Loucy (cell line): ENCODE measurements at regions not wholly inside any gene's neighbourhood (a gene's known extent, or its start where the extent isn't known, plus 50 kb on each side); places are given as distances from the start of the nearest gene placed in this dataset.

Experiments used
- H2AFZ ChIP-seq: fragments of 200-600 bp; sonication (generic); 2 replicates; pipeline ENCODE4 v1.6.0; 2016; ENCODE audit warnings: antibody characterized with exemption, mild to moderate bottlenecking, low read length, moderate library complexity
- H3F3A ChIP-seq: fragments of 200-600 bp; 2 replicates; pipeline ENCODE4 v1.6.0; 2016; ENCODE audit warnings: antibody characterized with exemption, low read depth, mild to moderate bottlenecking
- H3K27me3 ChIP-seq: fragments of 200-600 bp; sonication (generic); 2 replicates; pipeline ENCODE4 v1.6.1; 2014; ENCODE audit warnings: low read length, mild to moderate bottlenecking; ENCODE audit not compliant: insufficient read depth, poor library complexity, severe bottlenecking
- H3K36me3 ChIP-seq: fragments of 200-600 bp; sonication (generic); 2 replicates; pipeline ENCODE4 v1.6.1; 2016; ENCODE audit warnings: low read length; ENCODE audit not compliant: insufficient read depth
- H3K4me1 ChIP-seq: fragments of 200-600 bp; sonication (generic); 2 replicates; pipeline ENCODE4 v1.5.1; 2014; ENCODE audit warnings: low read length, mild to moderate bottlenecking; ENCODE audit not compliant: insufficient read depth, poor library complexity, severe bottlenecking
- H3K4me2 ChIP-seq: fragments of 200-600 bp; sonication (generic); 2 replicates; pipeline ENCODE4 v1.6.0; 2014; ENCODE audit warnings: antibody characterized with exemption, low read length, low read depth, mild to moderate bottlenecking; ENCODE audit not compliant: poor library complexity, severe bottlenecking
- H3K4me3 ChIP-seq: fragments of 200-600 bp; sonication (generic); 2 replicates; pipeline ENCODE4 v1.5.1; 2014; ENCODE audit warnings: low read length, mild to moderate bottlenecking, mixed read lengths; ENCODE audit not compliant: poor library complexity, severe bottlenecking
- H3K79me2 ChIP-seq: fragments of 200-600 bp; sonication (generic); 2 replicates; pipeline ENCODE4 v1.6.1; 2014; ENCODE audit warnings: low read length; ENCODE audit not compliant: insufficient read depth
- H3K9ac ChIP-seq: fragments of 200-600 bp; sonication (generic); 2 replicates; pipeline ENCODE4 v1.6.0; 2014; ENCODE audit warnings: mild to moderate bottlenecking, low read depth, low read length, moderate library complexity; ENCODE audit not compliant: poor library complexity, severe bottlenecking
- H3K9me2 ChIP-seq: fragments of 200-600 bp; sonication (generic); replicated peaks from 2 replicates; pipeline ENCODE4 v1.6.1; 2016; ENCODE audit warnings: low read depth, low read length, mixed read lengths
- H3K9me3 ChIP-seq: fragments of 200-600 bp; sonication (generic); 2 replicates; pipeline ENCODE4 v1.6.1; 2014; ENCODE audit warnings: mild to moderate bottlenecking, antibody characterized with exemption, low read length, low read depth; ENCODE audit not compliant: insufficient read depth
- H4K20me1 ChIP-seq: fragments of 200-600 bp; sonication (generic); 2 replicates; pipeline ENCODE4 v1.6.0; 2014; ENCODE audit warnings: antibody characterized with exemption, low read length, mild to moderate bottlenecking; ENCODE audit not compliant: insufficient read depth, poor library complexity, severe bottlenecking
- CTCF ChIP-seq: fragments of 200-600 bp; sonication (generic); conservative IDR thresholded peaks from 2 replicates; pipeline ENCODE4 v1.5.1; 2014; ENCODE audit warnings: mild to moderate bottlenecking, antibody characterized with exemption, low read length
- EZH2phosphoT487 ChIP-seq: fragments of 200-600 bp; IDR thresholded peaks from 2 replicates; pipeline ENCODE4 v1.6.1; 2018; ENCODE audit warnings: antibody characterized with exemption, mild to moderate bottlenecking, moderate library complexity, borderline replicate concordance

- Histone ChIP-seq H3F3A (no peaks in the 10 kb centered on the region), H3K27me3 (no peaks in the 10 kb centered on the region), H3K4me1 (no peaks in the 10 kb centered on the region), H3K9me3 (no peaks in the 10 kb centered on the region), H3K36me3 (no peaks in the 10 kb centered on the region), H3K4me2 (no peak overlapping the region), H3K9me2 (no peaks in the 10 kb centered on the region), H3K4me3 (no peak overlapping the region), H3K79me2 (no peaks in the 10 kb centered on the region), H4K20me1 (no peaks in the 10 kb centered on the region), H3K9ac (no peak overlapping the region), H2AFZ (no peak overlapping the region)
- TF ChIP-seq EZH2phosphoT487 (no peak), CTCF (no peak)
Observed at GRCh38 chr18:43720041-43720440, 442.8 kb upstream of the SYT4 start.

GRCh38 chr18:43735570-43735969 lies 458.3 kb upstream of the SYT4 start:
- Histone ChIP-seq H3K4me1 (no peaks in the 10 kb centered on the region), H3K9me2 (no peaks in the 10 kb centered on the region), H2AFZ (no peak overlapping the region), H3K27me3 (no peaks in the 10 kb centered on the region), H3F3A (no peaks in the 10 kb centered on the region), H3K79me2 (no peaks in the 10 kb centered on the region), H4K20me1 (no peaks in the 10 kb centered on the region), H3K4me2 (no peak overlapping the region), H3K9ac (no peak overlapping the region), H3K4me3 (no peak overlapping the region), H3K9me3 (no peaks in the 10 kb centered on the region), H3K36me3 (no peaks in the 10 kb centered on the region)
- TF ChIP-seq CTCF (no peak), EZH2phosphoT487 (no peak)

GRCh38 chr18:43744960-43745745 lies 467.9 kb upstream of the SYT4 start:
- Histone ChIP-seq H3K9me3 (no peaks in the 10 kb centered on the region), H3K4me2 (no peak overlapping the region), H2AFZ (no peak overlapping the region), H3K9me2 (no peaks in the 10 kb centered on the region), H3F3A (no peaks in the 10 kb centered on the region), H3K27me3 (no peaks in the 10 kb centered on the region), H3K4me3 (no peak overlapping the region), H4K20me1 (no peaks in the 10 kb centered on the region), H3K79me2 (no peaks in the 10 kb centered on the region), H3K9ac (no peak overlapping the region), H3K36me3 (no peaks in the 10 kb centered on the region), H3K4me1 (no peaks in the 10 kb centered on the region)
- TF ChIP-seq EZH2phosphoT487, result no peak
- no peak for TF ChIP-seq CTCF
